ENCODE measurements at regions not wholly inside any gene's neighbourhood (a gene's known extent, or its start where the extent isn't known, plus 50 kb on each side); places are given as distances from the start of the nearest gene placed in this dataset.

DNA sequence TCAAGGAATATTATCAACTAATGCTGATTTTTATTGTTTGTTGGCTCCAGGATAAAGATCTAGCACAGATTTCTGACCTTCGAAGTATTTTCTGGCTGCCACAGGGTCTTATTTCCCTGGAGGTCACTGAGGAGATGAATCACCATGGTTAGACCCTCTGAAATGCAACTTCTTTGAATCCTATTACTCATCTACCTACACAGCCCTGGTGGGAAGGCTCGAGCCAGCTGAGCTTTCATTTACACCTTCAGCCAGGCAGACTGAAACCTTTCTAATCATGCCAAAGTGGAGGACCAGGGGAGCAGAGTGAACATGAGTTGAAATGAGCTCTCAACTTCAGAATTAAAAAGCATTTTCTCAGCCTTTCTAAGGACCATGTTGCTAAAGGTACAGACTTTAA is 130.5 kb downstream of the SMIM20 start:
- Histone ChIP-seq H3K9me3 (ENCODE audit: control insufficient read depth in 2 of 2, insufficient read depth in 1 of 2, low read depth in 1 of 2, low read length in 1 of 2) (no peaks in the 10 kb centered on the region), H3K4me3 (ENCODE audit: low read depth in 1 of 3, low read length in 3 of 3) (no peak overlapping the region), H3K4me1 (ENCODE audit: control insufficient read depth in 3 of 3, insufficient read depth in 2 of 3, low read depth in 1 of 3, low read length in 2 of 3) (peaks cover 0 to 3% (median 3%) of the 10 kb centered on the region in 3 donors), H3K36me3 (ENCODE audit: control insufficient read depth in 3 of 3, insufficient read depth in 2 of 3, low read depth in 1 of 3, low read length in 3 of 3) (no peaks in the 10 kb centered on the region), H3K27ac (ENCODE audit: low read depth in 1 of 3, low read length in 2 of 3) (no peak overlapping the region), H3K27me3 (ENCODE audit: control insufficient read depth in 3 of 3, insufficient read depth in 3 of 3, low read length in 3 of 3) (no peaks in the 10 kb centered on the region)
- no peak for DNase-seq
- FAIRE-seq = no peak
- WGBS, 3 donors = 46 to 53% (median 48%) methylated on average over 2 of the region's 2 CpGs

DNA sequence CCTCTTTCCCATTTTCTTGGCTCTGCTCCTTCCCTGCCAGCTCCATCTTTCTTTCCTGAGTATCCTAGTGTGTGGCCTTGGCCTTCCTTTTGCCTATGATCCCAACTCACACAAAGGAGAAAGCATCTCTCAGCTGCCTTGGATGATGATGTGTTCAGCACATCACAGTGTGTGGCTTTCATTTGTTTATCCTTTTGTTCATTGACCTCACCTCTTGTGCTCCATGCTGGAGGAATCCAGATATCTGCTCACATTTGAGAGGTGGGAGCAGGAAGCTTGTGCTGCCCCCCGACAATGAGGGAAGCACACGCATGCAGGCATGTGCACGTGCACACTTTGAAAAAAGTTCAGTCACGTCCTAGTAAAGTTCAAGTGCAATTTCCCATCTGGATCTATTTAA is 131.0 kb downstream of the SMIM20 start:
- Histone ChIP-seq H3K9me3 (ENCODE audit: control insufficient read depth in 2 of 2, insufficient read depth in 1 of 2, low read depth in 1 of 2, low read length in 1 of 2) (no peaks in the 10 kb centered on the region), H3K4me1 (ENCODE audit: control insufficient read depth in 3 of 3, insufficient read depth in 2 of 3, low read depth in 1 of 3, low read length in 2 of 3) (peaks cover 0 to 3% (median 3%) of the 10 kb centered on the region in 3 donors), H3K4me3 (ENCODE audit: low read depth in 1 of 3, low read length in 3 of 3) (no peak overlapping the region), H3K36me3 (ENCODE audit: control insufficient read depth in 3 of 3, insufficient read depth in 2 of 3, low read depth in 1 of 3, low read length in 3 of 3) (no peaks in the 10 kb centered on the region), H3K27ac (ENCODE audit: low read depth in 1 of 3, low read length in 2 of 3) (no peak overlapping the region), H3K27me3 (ENCODE audit: control insufficient read depth in 3 of 3, insufficient read depth in 3 of 3, low read length in 3 of 3) (no peaks in the 10 kb centered on the region)
- 85 to 96% (median 91%) methylated on average over 4 of the region's 4 CpGs for WGBS, 3 donors
- no peak for FAIRE-seq
- no peak for DNase-seq

DNA sequence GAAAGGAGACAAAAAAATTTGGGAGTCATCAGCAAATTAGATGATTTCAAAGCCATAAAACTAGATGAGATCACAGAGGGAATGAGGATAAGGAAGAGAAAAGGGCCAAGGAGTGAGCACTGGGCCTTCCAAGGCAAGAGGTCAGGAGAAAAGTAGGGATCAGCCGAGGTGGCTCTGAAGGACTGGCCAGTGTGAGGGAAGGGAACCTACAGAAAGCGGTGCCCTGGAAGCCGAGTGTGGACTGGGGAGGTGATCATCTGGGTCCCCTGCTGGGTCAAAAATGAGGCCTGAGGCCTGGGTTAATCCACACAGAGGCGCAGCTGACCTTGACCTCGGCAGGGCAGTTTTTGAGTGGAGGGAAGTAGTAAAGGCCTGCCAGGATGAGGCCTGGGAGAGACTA is 133.8 kb downstream of the SMIM20 start:
- H3K27me3 ChIP-seq (ENCODE audit: control insufficient read depth in 3 of 3, insufficient read depth in 3 of 3, low read length in 3 of 3) = no peaks in the 10 kb centered on the region
- no peak for FAIRE-seq
- H3K4me1 ChIP-seq (ENCODE audit: control insufficient read depth in 3 of 3, insufficient read depth in 2 of 3, low read depth in 1 of 3, low read length in 2 of 3) = peaks cover 0 to 10% (median 9%) of the 10 kb centered on the region in 3 donors
- peak overlapping the region in 2 of 3 donors; percentile 34 to 92 for H3K27ac ChIP-seq (ENCODE audit: low read depth in 1 of 3, low read length in 2 of 3)
- DNase-seq = no peak
- no peaks in the 10 kb centered on the region for H3K36me3 ChIP-seq (ENCODE audit: control insufficient read depth in 3 of 3, insufficient read depth in 2 of 3, low read depth in 1 of 3, low read length in 3 of 3)
- no peak overlapping the region for H3K4me3 ChIP-seq (ENCODE audit: low read depth in 1 of 3, low read length in 3 of 3)
- WGBS, 3 donors = 85 to 91% (median 87%) methylated on average over 5 of the region's 5 CpGs
- H3K9me3 ChIP-seq (ENCODE audit: control insufficient read depth in 2 of 2, insufficient read depth in 1 of 2, low read depth in 1 of 2, low read length in 1 of 2) = no peaks in the 10 kb centered on the region

DNA sequence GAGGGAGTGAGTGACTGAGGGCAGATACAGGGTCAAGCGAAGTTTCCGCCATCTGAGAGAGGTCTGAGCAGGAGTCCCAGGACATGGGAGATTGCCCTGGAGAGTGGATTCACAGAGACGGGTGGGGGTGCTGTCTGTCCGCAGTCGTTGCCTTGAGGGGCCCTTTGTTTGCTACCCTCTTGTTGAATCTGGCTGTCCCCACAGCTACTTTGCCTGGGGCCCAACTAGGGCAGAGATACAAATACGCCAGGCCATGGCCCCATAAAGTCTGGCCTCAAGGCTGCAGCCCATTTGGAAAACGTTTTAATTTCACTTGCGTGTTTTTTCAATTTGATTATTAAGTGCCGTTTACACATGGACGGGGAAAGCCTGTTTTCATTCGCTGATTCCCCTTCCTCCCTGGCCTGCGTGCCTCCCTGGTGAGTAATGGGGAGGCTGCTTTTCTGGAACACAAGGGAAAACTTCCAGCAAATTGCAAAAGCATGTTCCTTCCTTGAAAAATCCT is 134.4 kb downstream of the SMIM20 start:
- DNase-seq (no peak), FAIRE-seq (no peak)
- Histone ChIP-seq H3K4me1 (ENCODE audit: control insufficient read depth in 3 of 3, insufficient read depth in 2 of 3, low read depth in 1 of 3, low read length in 2 of 3) (peaks cover 0 to 10% (median 9%) of the 10 kb centered on the region in 3 donors), H3K27me3 (ENCODE audit: control insufficient read depth in 3 of 3, insufficient read depth in 3 of 3, low read length in 3 of 3) (no peaks in the 10 kb centered on the region), H3K27ac (ENCODE audit: low read depth in 1 of 3, low read length in 2 of 3) (peak overlapping the region in 2 of 3 donors; percentile 52 to 92), H3K4me3 (ENCODE audit: low read depth in 1 of 3, low read length in 3 of 3) (no peak overlapping the region), H3K36me3 (ENCODE audit: control insufficient read depth in 3 of 3, insufficient read depth in 2 of 3, low read depth in 1 of 3, low read length in 3 of 3) (no peaks in the 10 kb centered on the region), H3K9me3 (ENCODE audit: control insufficient read depth in 2 of 2, insufficient read depth in 1 of 2, low read depth in 1 of 2, low read length in 1 of 2) (no peaks in the 10 kb centered on the region)
- 66 to 84% (median 79%) methylated on average over 12 of the region's 12 CpGs for WGBS, 3 donors

DNA sequence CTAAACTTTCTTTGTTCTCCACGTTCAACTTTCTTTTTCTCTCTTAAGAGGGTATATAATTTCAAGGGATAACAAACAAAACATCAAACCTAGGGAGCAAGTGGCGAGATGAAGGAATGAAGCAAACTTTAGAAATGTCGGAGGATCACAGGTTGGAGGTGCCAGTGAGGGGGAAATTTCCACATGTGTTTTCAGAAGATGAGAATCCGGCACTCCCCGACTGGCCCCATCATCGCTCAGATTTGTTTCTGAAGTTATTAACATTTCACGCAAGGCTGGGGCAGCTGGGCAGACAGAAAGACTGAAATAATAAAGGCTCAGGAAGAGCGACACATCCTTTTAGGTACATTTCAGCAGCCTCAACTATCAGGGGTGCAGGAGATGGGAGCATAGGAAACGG is 134.9 kb downstream of the SMIM20 start:
- no peak for FAIRE-seq
- no peak overlapping the region for H3K4me3 ChIP-seq (ENCODE audit: low read depth in 1 of 3, low read length in 3 of 3)
- peak overlapping the region in 2 of 3 donors; percentile 52 to 63 for H3K27ac ChIP-seq (ENCODE audit: low read depth in 1 of 3, low read length in 2 of 3)
- no peak for DNase-seq
- no peaks in the 10 kb centered on the region for H3K9me3 ChIP-seq (ENCODE audit: control insufficient read depth in 2 of 2, insufficient read depth in 1 of 2, low read depth in 1 of 2, low read length in 1 of 2)
- no peaks in the 10 kb centered on the region for H3K36me3 ChIP-seq (ENCODE audit: control insufficient read depth in 3 of 3, insufficient read depth in 2 of 3, low read depth in 1 of 3, low read length in 3 of 3)
- peaks cover 0 to 10% (median 9%) of the 10 kb centered on the region in 3 donors for H3K4me1 ChIP-seq (ENCODE audit: control insufficient read depth in 3 of 3, insufficient read depth in 2 of 3, low read depth in 1 of 3, low read length in 2 of 3)
- no peaks in the 10 kb centered on the region for H3K27me3 ChIP-seq (ENCODE audit: control insufficient read depth in 3 of 3, insufficient read depth in 3 of 3, low read length in 3 of 3)
- WGBS, 3 donors = 72 to 88% (median 85%) methylated on average over 9 of the region's 9 CpGs

DNA sequence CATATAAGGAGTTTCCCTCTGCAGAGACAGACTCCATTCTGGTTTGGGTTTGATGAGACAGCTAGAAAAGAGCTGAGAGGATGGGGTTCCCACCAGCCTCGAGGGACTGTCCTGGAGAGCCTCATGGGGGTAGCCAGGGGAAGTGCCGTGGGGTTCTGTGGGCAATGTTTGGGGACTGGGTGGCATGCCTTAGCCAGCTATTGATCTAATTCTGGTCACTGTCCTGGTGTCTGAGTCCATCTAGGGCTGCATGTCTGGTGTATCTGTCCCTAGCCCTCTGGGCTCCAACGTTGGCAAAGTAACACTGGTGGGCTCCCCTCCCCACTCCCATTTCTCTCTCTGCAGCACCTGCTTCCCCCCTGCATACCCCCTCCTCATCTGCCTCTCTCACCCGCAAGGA is 135.4 kb downstream of the SMIM20 start:
- Histone ChIP-seq H3K4me1 (ENCODE audit: control insufficient read depth in 3 of 3, insufficient read depth in 2 of 3, low read depth in 1 of 3, low read length in 2 of 3) (peaks cover 0 to 10% (median 9%) of the 10 kb centered on the region in 3 donors), H3K9me3 (ENCODE audit: control insufficient read depth in 2 of 2, insufficient read depth in 1 of 2, low read depth in 1 of 2, low read length in 1 of 2) (no peaks in the 10 kb centered on the region), H3K4me3 (ENCODE audit: low read depth in 1 of 3, low read length in 3 of 3) (no peak overlapping the region), H3K36me3 (ENCODE audit: control insufficient read depth in 3 of 3, insufficient read depth in 2 of 3, low read depth in 1 of 3, low read length in 3 of 3) (no peaks in the 10 kb centered on the region), H3K27me3 (ENCODE audit: control insufficient read depth in 3 of 3, insufficient read depth in 3 of 3, low read length in 3 of 3) (no peaks in the 10 kb centered on the region), H3K27ac (ENCODE audit: low read depth in 1 of 3, low read length in 2 of 3) (peak overlapping the region in 2 of 3 donors; percentile 52 to 63)
- DNase-seq (no peak), FAIRE-seq (no peak)
- 79 to 90% (median 85%) methylated on average over 3 to 4 of the region's 4 CpGs for WGBS, 3 donors

DNA sequence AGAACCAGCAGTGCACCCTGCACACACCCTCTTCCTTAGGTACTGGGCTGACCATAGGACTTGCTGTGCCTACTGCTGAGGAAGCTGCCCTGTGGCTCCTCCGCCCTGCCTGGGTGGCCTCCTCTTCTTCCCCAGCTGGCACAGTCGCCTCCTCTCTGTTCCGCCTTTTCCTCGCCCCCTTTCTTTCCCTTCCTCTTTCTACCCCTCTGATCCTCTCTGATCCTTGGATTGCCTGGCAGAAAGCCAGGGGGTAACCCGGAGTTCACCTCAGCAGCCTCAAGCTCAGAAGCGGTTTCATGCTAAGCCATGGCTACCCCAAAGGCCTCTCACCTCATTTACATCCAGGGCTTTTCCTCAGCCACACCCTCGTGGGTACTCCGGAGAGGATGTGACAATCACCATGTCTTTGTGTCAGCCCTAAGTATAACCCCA is 136.2 kb downstream of the SMIM20 start:
- no peak for DNase-seq
- WGBS, 3 donors = 37 to 61% (median 45%) methylated on average over 8 of the region's 8 CpGs
- H3K27ac ChIP-seq (ENCODE audit: low read depth in 1 of 3, low read length in 2 of 3) = peak overlapping the region in 1 of 3 donors; percentile 63

DNA sequence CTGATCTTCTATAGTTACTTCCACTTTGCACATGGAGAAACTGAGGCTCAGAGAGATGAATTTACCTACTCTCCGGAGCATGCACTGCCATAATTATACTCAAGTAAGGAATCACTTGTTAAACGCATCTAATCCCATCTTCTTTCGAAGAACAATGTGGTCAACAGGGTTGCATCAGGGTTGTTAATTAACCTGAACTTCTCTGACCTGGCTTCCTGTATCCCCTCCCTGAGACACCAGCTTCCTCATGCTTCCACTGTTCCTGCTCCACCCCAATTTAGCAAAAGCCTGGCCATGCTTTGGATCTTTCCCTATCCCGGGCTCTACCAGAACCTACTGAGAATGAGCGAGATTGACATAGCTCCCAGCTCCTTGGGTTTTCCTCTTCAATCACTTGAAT is 136.7 kb downstream of the SMIM20 start:
- no peak for DNase-seq
- no peak for FAIRE-seq
- 74 to 83% (median 80%) methylated on average over 5 of the region's 5 CpGs for WGBS, 3 donors

More for the DNA sequence above, 136.2 kb downstream of the SMIM20 start:
- no peaks in the 10 kb centered on the region for H3K9me3 ChIP-seq (ENCODE audit: control insufficient read depth in 2 of 2, insufficient read depth in 1 of 2, low read depth in 1 of 2, low read length in 1 of 2)
- peaks cover 0 to 10% (median 9%) of the 10 kb centered on the region in 3 donors for H3K4me1 ChIP-seq (ENCODE audit: control insufficient read depth in 3 of 3, insufficient read depth in 2 of 3, low read depth in 1 of 3, low read length in 2 of 3)
- H3K4me3 ChIP-seq (ENCODE audit: low read depth in 1 of 3, low read length in 3 of 3) = no peak overlapping the region
- FAIRE-seq = no peak
- no peaks in the 10 kb centered on the region for H3K27me3 ChIP-seq (ENCODE audit: control insufficient read depth in 3 of 3, insufficient read depth in 3 of 3, low read length in 3 of 3)
- H3K36me3 ChIP-seq (ENCODE audit: control insufficient read depth in 3 of 3, insufficient read depth in 2 of 3, low read depth in 1 of 3, low read length in 3 of 3) = no peaks in the 10 kb centered on the region

DNA sequence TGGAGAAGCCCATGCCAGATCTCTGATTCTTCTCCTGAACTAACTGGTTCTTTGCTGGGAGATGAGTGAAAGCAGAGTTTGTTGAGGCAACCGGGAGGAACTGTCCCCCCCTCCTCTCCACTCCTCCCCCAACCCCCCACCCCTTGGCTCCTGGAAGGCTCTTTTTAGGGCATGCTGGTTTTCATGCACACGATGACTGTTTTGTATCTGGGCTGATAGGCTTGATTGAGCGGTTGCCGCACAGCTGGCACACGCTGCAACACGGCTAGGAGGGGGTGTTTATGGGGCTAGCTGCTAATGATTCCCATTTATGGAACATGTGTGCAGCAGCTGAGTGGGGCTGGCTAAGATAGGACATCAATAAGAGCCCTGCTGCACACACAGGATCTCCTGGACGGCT is 137.2 kb downstream of the SMIM20 start:
- FAIRE-seq = no peak
- WGBS, 3 donors = 72 to 82% (median 73%) methylated on average over 7 of the region's 7 CpGs

More for the DNA sequence above, 136.7 kb downstream of the SMIM20 start:
- H3K27ac ChIP-seq (ENCODE audit: low read depth in 1 of 3, low read length in 2 of 3) = no peak overlapping the region
- H3K27me3 ChIP-seq (ENCODE audit: control insufficient read depth in 3 of 3, insufficient read depth in 3 of 3, low read length in 3 of 3) = no peaks in the 10 kb centered on the region
- peaks cover 0 to 10% (median 9%) of the 10 kb centered on the region in 3 donors for H3K4me1 ChIP-seq (ENCODE audit: control insufficient read depth in 3 of 3, insufficient read depth in 2 of 3, low read depth in 1 of 3, low read length in 2 of 3)
- H3K4me3 ChIP-seq (ENCODE audit: low read depth in 1 of 3, low read length in 3 of 3) = no peak overlapping the region
- no peaks in the 10 kb centered on the region for H3K9me3 ChIP-seq (ENCODE audit: control insufficient read depth in 2 of 2, insufficient read depth in 1 of 2, low read depth in 1 of 2, low read length in 1 of 2)
- H3K36me3 ChIP-seq (ENCODE audit: control insufficient read depth in 3 of 3, insufficient read depth in 2 of 3, low read depth in 1 of 3, low read length in 3 of 3) = no peaks in the 10 kb centered on the region

More for the DNA sequence above, 137.2 kb downstream of the SMIM20 start:
- no peak for DNase-seq
- Histone ChIP-seq H3K9me3 (ENCODE audit: control insufficient read depth in 2 of 2, insufficient read depth in 1 of 2, low read depth in 1 of 2, low read length in 1 of 2) (no peaks in the 10 kb centered on the region), H3K27me3 (ENCODE audit: control insufficient read depth in 3 of 3, insufficient read depth in 3 of 3, low read length in 3 of 3) (no peaks in the 10 kb centered on the region), H3K27ac (ENCODE audit: low read depth in 1 of 3, low read length in 2 of 3) (no peak overlapping the region), H3K36me3 (ENCODE audit: control insufficient read depth in 3 of 3, insufficient read depth in 2 of 3, low read depth in 1 of 3, low read length in 3 of 3) (no peaks in the 10 kb centered on the region), H3K4me1 (ENCODE audit: control insufficient read depth in 3 of 3, insufficient read depth in 2 of 3, low read depth in 1 of 3, low read length in 2 of 3) (peaks cover 0 to 10% (median 9%) of the 10 kb centered on the region in 3 donors), H3K4me3 (ENCODE audit: low read depth in 1 of 3, low read length in 3 of 3) (no peak overlapping the region)

Measured in small intestine (tissue), 7 donors.